SK-N-MC (cell line): ENCODE measurements at regions not wholly inside any gene's neighbourhood (a gene's known extent, or its start where the extent isn't known, plus 50 kb on each side); places are given as distances from the start of the nearest gene placed in this dataset.

Experiments
- EZH2 ChIP-seq: fragments of 200-600 bp; sonication (generic); IDR thresholded peaks from one replicate; pipeline ENCODE4 v1.6.1; 2017; ENCODE audit warnings: antibody characterized with exemption
- POLR2AphosphoS5 ChIP-seq: IDR thresholded peaks from 2 replicates; pipeline ENCODE4 v1.6.1; 2012; ENCODE audit warnings: mild to moderate bottlenecking, low read depth, low read length, borderline replicate concordance

GRCh38 chr5:89471541-89471940 lies 588.6 kb upstream of the MEF2C start:
- no peak for TF ChIP-seq POLR2AphosphoS5
- TF ChIP-seq EZH2: no peak
